ENCODE measurements at regions not wholly inside any gene's neighbourhood (a gene's known extent, or its start where the extent isn't known, plus 50 kb on each side); places are given as distances from the start of the nearest gene placed in this dataset.
"Not testable (repeated sequence)": the region's sequence is repeated elsewhere in the genome, so short reads cannot be mapped to it uniquely, and the experiment has no call there.

DNA sequence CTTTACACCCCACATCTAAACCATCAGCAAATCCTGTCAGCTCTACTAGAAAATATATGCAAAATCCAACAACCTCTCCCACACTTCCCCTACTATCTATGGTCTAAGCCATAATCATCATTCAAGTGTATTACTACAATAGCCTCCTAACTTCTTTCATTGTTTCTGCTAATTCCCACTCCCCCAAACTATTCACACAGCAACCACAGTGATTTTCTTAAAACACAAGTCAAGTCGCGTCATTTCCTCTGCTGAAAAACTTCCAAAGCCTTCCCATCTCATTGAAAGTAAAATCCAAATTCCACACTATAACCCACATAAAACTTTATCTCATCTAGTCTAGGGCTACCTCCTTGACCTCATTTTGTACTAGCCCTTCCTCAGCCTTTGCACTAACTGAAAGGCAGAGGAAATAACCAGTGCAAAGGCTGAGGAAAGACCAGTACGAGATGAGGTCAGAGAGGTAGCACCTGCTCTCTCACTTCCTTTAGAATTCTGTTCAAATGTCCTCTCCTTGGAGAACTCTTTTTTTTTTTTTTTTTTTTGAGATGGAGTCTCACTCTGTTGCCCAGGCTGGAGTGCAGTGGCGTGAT is 65.5 kb upstream of the MDM1 start:
- no peak for TF ChIP-seq EP300 (IDR thresholded peaks at IDR 0.05)
- no peak for TF ChIP-seq POLR2A (IDR thresholded peaks at IDR 0.05)
- TF ChIP-seq CTCF (IDR thresholded peaks at IDR 0.05) = no peak
- TF ChIP-seq POLR2AphosphoS5 (IDR thresholded peaks at IDR 0.05) = no peak
- intact Hi-C loops (cut with DNase I) = no loop called here
- H3K27me3 ChIP-seq = no peaks in the 10 kb centered on the region
- no peak overlapping the region for H3K4me3 ChIP-seq
- DNase-seq = no peak
- 93 to 96% methylated on average over 4 of the region's 4 CpGs for WGBS, 2 donors
- H3K36me3 ChIP-seq = no peaks in the 10 kb centered on the region
- H3K27ac ChIP-seq = no peak overlapping the region
- no peaks in the 10 kb centered on the region for H3K9me3 ChIP-seq
- no peaks in the 10 kb centered on the region for H3K4me1 ChIP-seq

- WGBS, 2 donors = 89 to 93% methylated on average over 6 of the region's 6 CpGs
These were observed 66.5 kb upstream of the MDM1 start for GRCh38 chr12:68398689-68399088.

DNA sequence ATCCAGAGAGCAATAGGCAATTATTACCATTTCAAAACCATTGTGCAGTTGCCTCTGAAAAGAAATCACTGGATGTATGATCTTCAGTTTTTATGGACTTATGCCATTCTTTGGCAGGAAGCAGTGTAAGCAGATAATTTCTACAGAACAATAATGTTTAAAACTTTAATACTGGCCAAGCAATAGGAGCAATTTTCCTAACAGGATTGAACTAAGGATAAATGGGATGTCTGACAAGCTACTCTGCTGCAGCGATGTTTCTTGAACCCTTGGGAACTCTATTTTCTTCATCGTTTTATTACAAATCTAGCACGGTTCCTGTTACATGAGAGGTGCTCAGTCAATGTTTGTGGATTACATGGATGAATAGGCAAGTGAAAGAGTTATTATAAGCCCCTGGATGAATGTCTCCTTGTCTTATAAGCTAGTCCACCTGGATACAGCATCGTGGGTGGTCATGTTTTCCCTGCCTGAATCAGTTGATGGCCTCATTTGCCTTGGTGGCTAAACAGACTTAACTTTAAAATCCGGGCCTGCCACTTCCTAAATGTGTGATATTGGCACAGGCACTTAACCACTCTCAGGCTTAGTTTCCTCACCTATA is 68.2 kb upstream of the MDM1 start:
- no peak overlapping the region for H3K4me3 ChIP-seq
- H3K27ac ChIP-seq = no peak overlapping the region
- no peak for DNase-seq
- no peaks in the 10 kb centered on the region for H3K36me3 ChIP-seq
- no peaks in the 10 kb centered on the region for H3K9me3 ChIP-seq
- peaks cover 0 to 9% (median 6%) of the 10 kb centered on the region in 4 donors for H3K4me1 ChIP-seq
- intact Hi-C loops (cut with DNase I) = no loop called here
- TF ChIP-seq POLR2AphosphoS5 (IDR thresholded peaks at IDR 0.05) (no peak), EP300 (IDR thresholded peaks at IDR 0.05) (no peak), POLR2A (IDR thresholded peaks at IDR 0.05) (no peak), CTCF (IDR thresholded peaks at IDR 0.05) (no peak)
- H3K27me3 ChIP-seq = no peaks in the 10 kb centered on the region
- WGBS, 2 donors = 59 to 75% methylated on average over 5 of the region's 5 CpGs

More at GRCh38 chr12:68398689-68399088, 66.5 kb upstream of the MDM1 start:
- H3K4me3 ChIP-seq; H3K4me1 ChIP-seq; H3K27ac ChIP-seq; H3K9me3 ChIP-seq; H3K27me3 ChIP-seq; intact Hi-C loops (cut with DNase I); DNase-seq; H3K36me3 ChIP-seq: not testable (repeated sequence)

DNA sequence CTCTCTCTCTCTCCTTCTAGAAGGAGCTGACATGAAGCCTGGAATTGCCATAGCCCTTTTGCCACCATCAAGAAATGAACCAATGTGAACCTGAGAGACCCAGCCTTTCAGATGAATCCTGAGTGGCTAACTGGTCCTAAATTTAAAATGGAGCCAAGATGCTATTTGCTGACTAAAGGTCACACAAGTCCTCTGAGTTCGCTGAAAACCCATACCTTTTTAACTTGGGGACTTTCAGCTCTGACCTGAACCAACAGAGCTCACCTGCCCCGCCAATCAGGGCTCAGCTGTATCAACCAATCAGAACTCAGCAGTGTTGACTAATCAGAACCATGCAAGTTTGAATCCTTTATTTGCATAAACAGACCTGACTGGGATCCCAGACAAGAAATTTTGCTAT is 70.3 kb upstream of the MDM1 start:
- 95 to 96% methylated on average over 2 of the region's 2 CpGs for WGBS, 2 donors
- intact Hi-C loops (cut with DNase I) = no loop called here

DNA sequence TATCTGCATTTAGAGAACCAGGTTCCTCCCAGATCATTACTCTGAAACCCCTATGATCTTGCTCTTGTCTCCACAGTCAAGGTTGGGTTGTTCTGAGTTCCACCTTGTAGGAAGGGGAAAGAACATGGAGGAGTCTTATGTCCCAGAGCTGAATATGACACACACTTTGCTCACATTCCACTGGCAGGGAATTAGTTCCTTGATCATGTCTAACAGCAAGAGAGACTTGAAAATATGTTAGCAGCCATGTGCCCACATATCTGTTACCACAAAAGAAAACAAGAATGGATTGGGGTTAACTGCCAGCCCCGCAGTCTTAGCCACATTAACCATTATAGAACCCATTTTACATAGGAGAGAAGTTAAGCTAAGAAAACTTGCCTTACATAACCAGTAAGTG is 71.1 kb upstream of the MDM1 start:
- 59 to 86% methylated on average over 1 of the region's 1 CpG for WGBS, 2 donors

More for the DNA sequence above, 70.3 kb upstream of the MDM1 start:
- Histone ChIP-seq H3K36me3 (no peaks in the 10 kb centered on the region), H3K4me3 (no peak overlapping the region), H3K4me1 (peaks cover 0 to 27% (median 21%) of the 10 kb centered on the region in 4 donors), H3K27me3 (no peaks in the 10 kb centered on the region), H3K27ac (no peak overlapping the region), H3K9me3 (no peaks in the 10 kb centered on the region)
- TF ChIP-seq EP300 (IDR thresholded peaks at IDR 0.05) (no peak), POLR2AphosphoS5 (IDR thresholded peaks at IDR 0.05) (no peak), POLR2A (IDR thresholded peaks at IDR 0.05) (no peak), CTCF (IDR thresholded peaks at IDR 0.05) (no peak)
- no peak for DNase-seq

More for the DNA sequence above, 71.1 kb upstream of the MDM1 start:
- Histone ChIP-seq H3K4me3 (no peak overlapping the region), H3K27ac (no peak overlapping the region), H3K36me3 (no peaks in the 10 kb centered on the region), H3K4me1 (peaks cover 0 to 27% (median 21%) of the 10 kb centered on the region in 4 donors), H3K27me3 (no peaks in the 10 kb centered on the region), H3K9me3 (no peaks in the 10 kb centered on the region)
- intact Hi-C loops (cut with DNase I) = no loop called here
- DNase-seq = no peak
- no peak for TF ChIP-seq CTCF (IDR thresholded peaks at IDR 0.05)
- no peak for TF ChIP-seq POLR2AphosphoS5 (IDR thresholded peaks at IDR 0.05)
- TF ChIP-seq EP300 (IDR thresholded peaks at IDR 0.05) = no peak
- TF ChIP-seq POLR2A (IDR thresholded peaks at IDR 0.05) = no peak
